IMR-90 (cell line): ENCODE measurements at regions not wholly inside any gene's neighbourhood (a gene's known extent, or its start where the extent isn't known, plus 50 kb on each side); places are given as distances from the start of the nearest gene placed in this dataset.

ENCODE experiments used
- RAD21 ChIP-seq: IDR thresholded peaks from 2 replicates; pipeline ENCODE4 v1.6.1; 2012; ENCODE audit warnings: low read length, improper control_type of control experiment
- TF ChIP-seq, protein P1 (sequence below): conservative IDR thresholded peaks from 2 replicates; pipeline ENCODE4 v1.5.1; 2012; ENCODE audit warnings: mild to moderate bottlenecking, low read depth, low read length, improper control_type of control experiment

- TF ChIP-seq, protein P1, sequence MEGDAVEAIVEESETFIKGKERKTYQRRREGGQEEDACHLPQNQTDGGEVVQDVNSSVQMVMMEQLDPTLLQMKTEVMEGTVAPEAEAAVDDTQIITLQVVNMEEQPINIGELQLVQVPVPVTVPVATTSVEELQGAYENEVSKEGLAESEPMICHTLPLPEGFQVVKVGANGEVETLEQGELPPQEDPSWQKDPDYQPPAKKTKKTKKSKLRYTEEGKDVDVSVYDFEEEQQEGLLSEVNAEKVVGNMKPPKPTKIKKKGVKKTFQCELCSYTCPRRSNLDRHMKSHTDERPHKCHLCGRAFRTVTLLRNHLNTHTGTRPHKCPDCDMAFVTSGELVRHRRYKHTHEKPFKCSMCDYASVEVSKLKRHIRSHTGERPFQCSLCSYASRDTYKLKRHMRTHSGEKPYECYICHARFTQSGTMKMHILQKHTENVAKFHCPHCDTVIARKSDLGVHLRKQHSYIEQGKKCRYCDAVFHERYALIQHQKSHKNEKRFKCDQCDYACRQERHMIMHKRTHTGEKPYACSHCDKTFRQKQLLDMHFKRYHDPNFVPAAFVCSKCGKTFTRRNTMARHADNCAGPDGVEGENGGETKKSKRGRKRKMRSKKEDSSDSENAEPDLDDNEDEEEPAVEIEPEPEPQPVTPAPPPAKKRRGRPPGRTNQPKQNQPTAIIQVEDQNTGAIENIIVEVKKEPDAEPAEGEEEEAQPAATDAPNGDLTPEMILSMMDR = no peak
- TF ChIP-seq RAD21 = no peak
These were observed 428.2 kb upstream of the IRX4 start for GRCh38 chr5:2310946-2311345.
